ENCODE measurements at regions not wholly inside any gene's neighbourhood (a gene's known extent, or its start where the extent isn't known, plus 50 kb on each side); places are given as distances from the start of the nearest gene placed in this dataset.

DNA sequence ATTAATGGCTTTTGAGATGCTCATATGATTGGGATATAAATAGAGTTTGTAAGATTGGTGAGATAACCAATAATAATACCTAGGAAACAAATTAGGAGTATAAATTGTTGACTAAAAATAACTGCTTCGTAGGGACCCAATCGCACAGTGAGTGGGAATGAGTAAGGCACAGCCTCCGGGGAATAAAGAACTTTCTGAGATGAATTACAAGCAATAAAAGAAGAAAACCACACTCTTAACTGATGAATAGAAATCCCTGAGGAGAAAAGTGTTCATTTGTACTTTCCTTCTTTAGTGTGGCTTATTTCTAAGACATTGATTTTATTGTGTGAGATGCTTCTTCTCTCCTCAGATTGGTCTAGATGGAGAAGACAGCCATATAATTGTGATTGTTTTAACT, 443.4 kb upstream of the PRMT6 start:
- no peak for DNase-seq
- no peak overlapping the region for H3K4me3 ChIP-seq (ENCODE audit: control insufficient read depth in 1 of 7, extremely low read depth in 1 of 7, insufficient read depth in 4 of 7, low read depth in 2 of 7, low read length in 6 of 7)
- no peak overlapping the region for H3K27ac ChIP-seq (ENCODE audit: insufficient read depth in 1 of 2, low read depth in 1 of 2, low read length in 2 of 2, poor library complexity in 1 of 2, severe bottlenecking in 2 of 2)
- ChIA-PET CTCF (no interaction called here), POLR2A (no interaction called here)
- no peaks in the 10 kb centered on the region for H3K9me3 ChIP-seq (ENCODE audit: control extremely low read depth in 1 of 5, control insufficient read depth in 4 of 5, insufficient read depth in 2 of 5, low read depth in 1 of 5, low read length in 4 of 5)
- H3K36me3 ChIP-seq (ENCODE audit: control insufficient read depth in 4 of 4, insufficient read depth in 4 of 4, low read length in 3 of 4): no peaks in the 10 kb centered on the region
- WGBS (ENCODE audit: insufficient coverage): no CpG with 5 or more reads among the region's 3 CpGs
- H3K27me3 ChIP-seq (replicated peaks in 2 of 5; ENCODE audit: control insufficient read depth in 4 of 5, insufficient read depth in 5 of 5, low read length in 4 of 5): no peaks in the 10 kb centered on the region
- H3K4me1 ChIP-seq (ENCODE audit: control extremely low read depth in 1 of 4, control insufficient read depth in 4 of 4, insufficient read depth in 4 of 4, low read length in 3 of 4): no peaks in the 10 kb centered on the region

- Histone ChIP-seq H3K36me3 (ENCODE audit: control insufficient read depth in 4 of 4, insufficient read depth in 4 of 4, low read length in 3 of 4) (no peaks in the 10 kb centered on the region), H3K27ac (ENCODE audit: insufficient read depth in 1 of 2, low read depth in 1 of 2, low read length in 2 of 2, poor library complexity in 1 of 2, severe bottlenecking in 2 of 2) (no peak overlapping the region), H3K27me3 (replicated peaks in 2 of 5; ENCODE audit: control insufficient read depth in 4 of 5, insufficient read depth in 5 of 5, low read length in 4 of 5) (no peaks in the 10 kb centered on the region), H3K9me3 (ENCODE audit: control extremely low read depth in 1 of 5, control insufficient read depth in 4 of 5, insufficient read depth in 2 of 5, low read depth in 1 of 5, low read length in 4 of 5) (no peaks in the 10 kb centered on the region), H3K4me3 (ENCODE audit: control insufficient read depth in 1 of 7, extremely low read depth in 1 of 7, insufficient read depth in 4 of 7, low read depth in 2 of 7, low read length in 6 of 7) (no peak overlapping the region), H3K4me1 (ENCODE audit: control extremely low read depth in 1 of 4, control insufficient read depth in 4 of 4, insufficient read depth in 4 of 4, low read length in 3 of 4) (no peaks in the 10 kb centered on the region)
- DNase-seq: no peak
- CTCF ChIA-PET: interaction anchor here (0.8 kb wide), 1 partner anchor 35 kb away, joined by 3 read pairs; no protein-coding TSS in a partner anchor
- WGBS (ENCODE audit: insufficient coverage): 96% methylated on average over 5 of the region's 5 CpGs
- POLR2A ChIA-PET: no interaction called here
Observed at GRCh38 chr1:106613861-106614260, 442.6 kb upstream of the PRMT6 start.

GRCh38 chr1:106615473-106615872, 441.0 kb upstream of the PRMT6 start:
- ChIA-PET POLR2A (no interaction called here), CTCF (no interaction called here)
- DNase-seq: no peak
- H3K9me3 ChIP-seq (ENCODE audit: control extremely low read depth in 1 of 5, control insufficient read depth in 4 of 5, insufficient read depth in 2 of 5, low read depth in 1 of 5, low read length in 4 of 5): no peaks in the 10 kb centered on the region
- no peak overlapping the region for H3K27ac ChIP-seq (ENCODE audit: insufficient read depth in 1 of 2, low read depth in 1 of 2, low read length in 2 of 2, poor library complexity in 1 of 2, severe bottlenecking in 2 of 2)
- H3K36me3 ChIP-seq (ENCODE audit: control insufficient read depth in 4 of 4, insufficient read depth in 4 of 4, low read length in 3 of 4): no peaks in the 10 kb centered on the region
- WGBS (ENCODE audit: insufficient coverage): no CpG with 5 or more reads among the region's 2 CpGs
- H3K27me3 ChIP-seq (replicated peaks in 2 of 5; ENCODE audit: control insufficient read depth in 4 of 5, insufficient read depth in 5 of 5, low read length in 4 of 5): no peaks in the 10 kb centered on the region
- H3K4me3 ChIP-seq (ENCODE audit: control insufficient read depth in 1 of 7, extremely low read depth in 1 of 7, insufficient read depth in 4 of 7, low read depth in 2 of 7, low read length in 6 of 7): no peak overlapping the region
- no peaks in the 10 kb centered on the region for H3K4me1 ChIP-seq (ENCODE audit: control extremely low read depth in 1 of 4, control insufficient read depth in 4 of 4, insufficient read depth in 4 of 4, low read length in 3 of 4)

GRCh38 chr1:106619080-106619826, 437.2 kb upstream of the PRMT6 start:
- CTCF ChIA-PET: no interaction called here
- H3K9me3 ChIP-seq (ENCODE audit: control extremely low read depth in 1 of 5, control insufficient read depth in 4 of 5, insufficient read depth in 2 of 5, low read depth in 1 of 5, low read length in 4 of 5): no peaks in the 10 kb centered on the region
- DNase-seq: no peak
- no peaks in the 10 kb centered on the region for H3K36me3 ChIP-seq (ENCODE audit: control insufficient read depth in 4 of 4, insufficient read depth in 4 of 4, low read length in 3 of 4)
- no peak overlapping the region for H3K4me3 ChIP-seq (ENCODE audit: control insufficient read depth in 1 of 7, extremely low read depth in 1 of 7, insufficient read depth in 4 of 7, low read depth in 2 of 7, low read length in 6 of 7)
- WGBS (ENCODE audit: insufficient coverage): 93% methylated on average over 8 of the region's 11 CpGs
- no peaks in the 10 kb centered on the region for H3K4me1 ChIP-seq (ENCODE audit: control extremely low read depth in 1 of 4, control insufficient read depth in 4 of 4, insufficient read depth in 4 of 4, low read length in 3 of 4)
- POLR2A ChIA-PET: no interaction called here
- no peak overlapping the region for H3K27ac ChIP-seq (ENCODE audit: insufficient read depth in 1 of 2, low read depth in 1 of 2, low read length in 2 of 2, poor library complexity in 1 of 2, severe bottlenecking in 2 of 2)
- H3K27me3 ChIP-seq (replicated peaks in 2 of 5; ENCODE audit: control insufficient read depth in 4 of 5, insufficient read depth in 5 of 5, low read length in 4 of 5): no peaks in the 10 kb centered on the region

- POLR2A ChIA-PET: no interaction called here
Observed at GRCh38 chr1:106619827-106620134, 436.7 kb upstream of the PRMT6 start.

GRCh38 chr1:106620521-106620954, 435.9 kb upstream of the PRMT6 start:
- no peak for DNase-seq
- no peaks in the 10 kb centered on the region for H3K9me3 ChIP-seq (ENCODE audit: control extremely low read depth in 1 of 5, control insufficient read depth in 4 of 5, insufficient read depth in 2 of 5, low read depth in 1 of 5, low read length in 4 of 5)
- WGBS (ENCODE audit: insufficient coverage): 93% methylated on average over 7 of the region's 7 CpGs
- no peak overlapping the region for H3K4me3 ChIP-seq (ENCODE audit: control insufficient read depth in 1 of 7, extremely low read depth in 1 of 7, insufficient read depth in 4 of 7, low read depth in 2 of 7, low read length in 6 of 7)
- H3K36me3 ChIP-seq (ENCODE audit: control insufficient read depth in 4 of 4, insufficient read depth in 4 of 4, low read length in 3 of 4): no peaks in the 10 kb centered on the region
- H3K27ac ChIP-seq (ENCODE audit: insufficient read depth in 1 of 2, low read depth in 1 of 2, low read length in 2 of 2, poor library complexity in 1 of 2, severe bottlenecking in 2 of 2): no peak overlapping the region
- POLR2A ChIA-PET: no interaction called here
- H3K27me3 ChIP-seq (replicated peaks in 2 of 5; ENCODE audit: control insufficient read depth in 4 of 5, insufficient read depth in 5 of 5, low read length in 4 of 5): no peaks in the 10 kb centered on the region
- H3K4me1 ChIP-seq (ENCODE audit: control extremely low read depth in 1 of 4, control insufficient read depth in 4 of 4, insufficient read depth in 4 of 4, low read length in 3 of 4): no peaks in the 10 kb centered on the region
- CTCF ChIA-PET: no interaction called here

More at GRCh38 chr1:106619827-106620134, 436.7 kb upstream of the PRMT6 start:
- CTCF ChIA-PET: no interaction called here
- WGBS (ENCODE audit: insufficient coverage): 74% methylated on average over 5 of the region's 5 CpGs
- Histone ChIP-seq H3K27me3 (replicated peaks in 2 of 5; ENCODE audit: control insufficient read depth in 4 of 5, insufficient read depth in 5 of 5, low read length in 4 of 5) (no peaks in the 10 kb centered on the region), H3K4me3 (ENCODE audit: control insufficient read depth in 1 of 7, extremely low read depth in 1 of 7, insufficient read depth in 4 of 7, low read depth in 2 of 7, low read length in 6 of 7) (no peak overlapping the region), H3K27ac (ENCODE audit: insufficient read depth in 1 of 2, low read depth in 1 of 2, low read length in 2 of 2, poor library complexity in 1 of 2, severe bottlenecking in 2 of 2) (no peak overlapping the region), H3K36me3 (ENCODE audit: control insufficient read depth in 4 of 4, insufficient read depth in 4 of 4, low read length in 3 of 4) (no peaks in the 10 kb centered on the region), H3K4me1 (ENCODE audit: control extremely low read depth in 1 of 4, control insufficient read depth in 4 of 4, insufficient read depth in 4 of 4, low read length in 3 of 4) (no peaks in the 10 kb centered on the region), H3K9me3 (ENCODE audit: control extremely low read depth in 1 of 5, control insufficient read depth in 4 of 5, insufficient read depth in 2 of 5, low read depth in 1 of 5, low read length in 4 of 5) (no peaks in the 10 kb centered on the region)
- no peak for DNase-seq

- DNase-seq: no peak
- no peaks in the 10 kb centered on the region for H3K4me1 ChIP-seq (ENCODE audit: control extremely low read depth in 1 of 4, control insufficient read depth in 4 of 4, insufficient read depth in 4 of 4, low read length in 3 of 4)
- ChIA-PET CTCF (no interaction called here), POLR2A (no interaction called here)
- no peak overlapping the region for H3K4me3 ChIP-seq (ENCODE audit: control insufficient read depth in 1 of 7, extremely low read depth in 1 of 7, insufficient read depth in 4 of 7, low read depth in 2 of 7, low read length in 6 of 7)
- H3K27ac ChIP-seq (ENCODE audit: insufficient read depth in 1 of 2, low read depth in 1 of 2, low read length in 2 of 2, poor library complexity in 1 of 2, severe bottlenecking in 2 of 2): no peak overlapping the region
- no peaks in the 10 kb centered on the region for H3K27me3 ChIP-seq (replicated peaks in 2 of 5; ENCODE audit: control insufficient read depth in 4 of 5, insufficient read depth in 5 of 5, low read length in 4 of 5)
- no peaks in the 10 kb centered on the region for H3K36me3 ChIP-seq (ENCODE audit: control insufficient read depth in 4 of 4, insufficient read depth in 4 of 4, low read length in 3 of 4)
- 86% methylated on average over 1 of the region's 2 CpGs for WGBS (ENCODE audit: insufficient coverage)
- no peaks in the 10 kb centered on the region for H3K9me3 ChIP-seq (ENCODE audit: control extremely low read depth in 1 of 5, control insufficient read depth in 4 of 5, insufficient read depth in 2 of 5, low read depth in 1 of 5, low read length in 4 of 5)
Observed at GRCh38 chr1:106621853-106622252, 434.6 kb upstream of the PRMT6 start.
